H1 (cell line): ENCODE measurements at regions not wholly inside any gene's neighbourhood (a gene's known extent, or its start where the extent isn't known, plus 50 kb on each side); places are given as distances from the start of the nearest gene placed in this dataset.
"Not testable (repeated sequence)": the region's sequence is repeated elsewhere in the genome, so short reads cannot be mapped to it uniquely, and the experiment has no call there.

Experiments
- CTCF ChIA-PET: fragments of 300-600 bp; sonication (Branson Sonifier 250); formaldehyde crosslinking; loops from one replicate; lab custom pipeline; 2021; ENCODE audit not compliant: partially characterized antibody; lab: Charles Lee
- POLR2A ChIA-PET: fragments of 300-600 bp; sonication (Branson Sonifier 250); formaldehyde crosslinking; loops from one replicate; lab custom pipeline; 2021; ENCODE audit warnings: inconsistent platforms; ENCODE audit not compliant: partially characterized antibody; lab: Charles Lee
- DNase-seq, 2 experiments: peaks; one replicate each; pipeline versions ENCODE4 v3.0.0 to v3.0.0-alpha.2; 2010 to 2022; ENCODE audit warnings: low spot score in 2 of 2, low read depth in 1 of 2, mixed read lengths in 1 of 2
- FAIRE-seq: peaks from 2 replicates; lab custom pipeline; 2011; peaks lifted over from hg19 to GRCh38; lab: Jason Lieb, UNC
- H2AFZ ChIP-seq: 2 replicates; pipeline ENCODE4 v1.8.1; 2012; ENCODE audit warnings: low read length, inconsistent platforms
- H2AK5ac ChIP-seq: 2 replicates; pipeline ENCODE4 v1.6.1; 2013; ENCODE audit warnings: low read depth, low read length
- H2BK120ac ChIP-seq: replicated peaks from 2 replicates; pipeline ENCODE3; 2013; ENCODE audit warnings: low read depth, low read length, inconsistent platforms
- H2BK12ac ChIP-seq: 2 replicates; pipeline ENCODE4 v1.6.1; 2013; ENCODE audit warnings: low read depth, low read length
- H2BK15ac ChIP-seq: 2 replicates; pipeline ENCODE4 v1.6.1; 2013; ENCODE audit warnings: low read length
- H2BK20ac ChIP-seq: 2 replicates; pipeline ENCODE4 v1.6.1; 2013; ENCODE audit warnings: low read length
- H2BK5ac ChIP-seq: 2 replicates; pipeline ENCODE4 v1.6.1; 2013; ENCODE audit warnings: low read depth, low read length
- H3K14ac ChIP-seq: 2 replicates; pipeline ENCODE4 v1.6.1; 2013; ENCODE audit warnings: inconsistent platforms; ENCODE audit not compliant: insufficient read length
- H3K18ac ChIP-seq: 2 replicates; pipeline ENCODE4 v1.6.1; 2013; ENCODE audit warnings: low read length; ENCODE audit errors: extremely low read depth
- H3K23ac ChIP-seq: 2 replicates; pipeline ENCODE4 v1.6.1; 2013; ENCODE audit warnings: inconsistent platforms; ENCODE audit not compliant: insufficient read length
- H3K23me2 ChIP-seq: 2 replicates; pipeline ENCODE4 v1.6.1; 2013; ENCODE audit warnings: low read depth, low read length
- H3K27ac ChIP-seq: 2 replicates; pipeline ENCODE4 v1.6.1; 2011; ENCODE audit warnings: low read depth, low read length, inconsistent platforms
- H3K27me3 ChIP-seq, 4 experiments: replicated peaks in 1 of 4; 1 replicate in 1 of 4; 2 replicates in 3 of 4; pipeline versions ENCODE4 v1.6.1 to v1.8.1; 2011 to 2013; ENCODE audit warnings: low read length in 3 of 4, mild to moderate bottlenecking in 3 of 4, inconsistent platforms in 2 of 4, mixed read lengths in 2 of 4, moderate library complexity in 1 of 4; ENCODE audit not compliant: control insufficient read depth in 3 of 4, insufficient read depth in 3 of 4; ENCODE audit errors: extremely low read depth in 1 of 4
- H3K36me3 ChIP-seq, 4 experiments: 2 replicates each; pipeline versions ENCODE4 v1.6.1 to v1.8.1; 2011 to 2013; ENCODE audit warnings: mild to moderate bottlenecking in 4 of 4, low read length in 3 of 4, moderate library complexity in 2 of 4, control low read depth in 1 of 4, inconsistent platforms in 1 of 4; ENCODE audit not compliant: insufficient read depth in 4 of 4, control insufficient read depth in 2 of 4
- H3K4ac ChIP-seq: replicated peaks from 2 replicates; pipeline ENCODE3; 2013; ENCODE audit warnings: low read length, low read depth, mixed read lengths, inconsistent platforms; ENCODE audit not compliant: insufficient read length
- H3K4me1 ChIP-seq, 4 experiments: replicated peaks in 1 of 4; 1 replicate in 1 of 4; 2 replicates in 3 of 4; pipeline versions ENCODE4 v1.6.1 to v1.8.1; 2011 to 2013; ENCODE audit warnings: low read length in 3 of 4, inconsistent platforms in 2 of 4, mixed read lengths in 1 of 4; ENCODE audit not compliant: insufficient read depth in 4 of 4, control insufficient read depth in 3 of 4
- H3K4me2 ChIP-seq, 2 experiments: 2 replicates each; pipeline versions ENCODE4 v1.6.1 to v1.8.1; 2011 to 2013; ENCODE audit warnings: low read depth in 2 of 2, low read length in 2 of 2, control low read depth in 1 of 2, inconsistent platforms in 1 of 2, mild to moderate bottlenecking in 1 of 2; ENCODE audit not compliant: insufficient read depth in 1 of 2
- H3K4me3 ChIP-seq, 4 experiments: fragments of 200-600, 300-600 bp in 1 of 4; sonication (generic), shearing (Covaris generic), sonication (Bioruptor Twin) in 1 of 4; 2 replicates each; pipeline versions ENCODE4 v1.5.1 to v1.8.1; 2011 to 2016; ENCODE audit warnings: low read length in 4 of 4, low read depth in 3 of 4, control low read depth in 2 of 4, inconsistent platforms in 2 of 4, mild to moderate bottlenecking in 2 of 4, mixed read lengths in 1 of 4, moderate library complexity in 1 of 4; ENCODE audit not compliant: insufficient read depth in 2 of 4; ENCODE audit errors: extremely low read depth in 1 of 4
- H3K56ac ChIP-seq: replicated peaks from 2 replicates; pipeline ENCODE3; 2013; ENCODE audit warnings: low read depth, mild to moderate bottlenecking, mixed read lengths, low read length, inconsistent platforms; ENCODE audit not compliant: insufficient read length
- H3K79me1 ChIP-seq: 2 replicates; pipeline ENCODE4 v1.6.1; 2013; ENCODE audit warnings: low read depth, low read length, control low read depth
- H3K79me2 ChIP-seq, 2 experiments: 2 replicates each; pipeline versions ENCODE4 v1.6.1 to v1.8.1; 2012 to 2013; ENCODE audit warnings: low read length in 2 of 2, mild to moderate bottlenecking in 2 of 2, inconsistent platforms in 1 of 2; ENCODE audit not compliant: insufficient read depth in 2 of 2, control insufficient read depth in 1 of 2
- H3K9ac ChIP-seq, 4 experiments: replicated peaks in 1 of 4; 1 replicate in 1 of 4; 2 replicates in 3 of 4; pipeline versions ENCODE4 v1.6.1 to v1.8.1; 2011 to 2013; ENCODE audit warnings: low read depth in 3 of 4, low read length in 3 of 4, control low read depth in 2 of 4, mild to moderate bottlenecking in 2 of 4, moderate library complexity in 2 of 4, inconsistent platforms in 1 of 4; ENCODE audit errors: extremely low read depth in 1 of 4
- H3K9me3 ChIP-seq, 2 experiments: 2 replicates each; pipeline versions ENCODE4 v1.6.1 to v1.8.1; 2012 to 2013; ENCODE audit warnings: mild to moderate bottlenecking in 2 of 2, moderate library complexity in 2 of 2, control low read depth in 1 of 2, inconsistent platforms in 1 of 2, low read depth in 1 of 2, low read length in 1 of 2, mixed read lengths in 1 of 2; ENCODE audit not compliant: insufficient read depth in 2 of 2
- H4K20me1 ChIP-seq, 2 experiments: replicated peaks in 1 of 2; 2 replicates each; pipeline versions ENCODE3 to v1.8.1; 2011 to 2013; ENCODE audit warnings: inconsistent platforms in 2 of 2, low read length in 2 of 2, mild to moderate bottlenecking in 1 of 2; ENCODE audit not compliant: insufficient read depth in 2 of 2, control insufficient read depth in 1 of 2
- H4K5ac ChIP-seq: 2 replicates; pipeline ENCODE4 v1.6.1; 2013; ENCODE audit warnings: low read length, low read depth, mixed read lengths, inconsistent platforms; ENCODE audit not compliant: insufficient read length
- H4K8ac ChIP-seq: 2 replicates; pipeline ENCODE4 v1.8.0; 2013; ENCODE audit warnings: mild to moderate bottlenecking, moderate library complexity, low read length, inconsistent platforms; ENCODE audit not compliant: insufficient read depth; ENCODE audit errors: extremely low read depth
- H4K91ac ChIP-seq: replicated peaks from 2 replicates; pipeline ENCODE3; 2013; ENCODE audit warnings: low read length, mixed read lengths, inconsistent platforms; ENCODE audit not compliant: insufficient read length
- CREB1 ChIP-seq: IDR thresholded peaks from 2 replicates; pipeline ENCODE4 v1.6.1; 2012; ENCODE audit warnings: inconsistent platforms
- GABPA ChIP-seq: IDR thresholded peaks from 2 replicates; pipeline ENCODE4 v1.6.1; 2011; ENCODE audit warnings: mild to moderate bottlenecking, low read length, moderate library complexity, borderline replicate concordance; ENCODE audit not compliant: insufficient read depth
- JUN ChIP-seq: IDR thresholded peaks from 2 replicates; pipeline ENCODE4 v1.6.1; 2011; ENCODE audit warnings: low read depth, mild to moderate bottlenecking, improper control_type of control experiment, low read length
- SIRT6 ChIP-seq: IDR thresholded peaks from one replicate; pipeline ENCODE4 v1.7.1; 2012; ENCODE audit warnings: low read length, inconsistent platforms
- TAF7 ChIP-seq: optimal IDR thresholded peaks from 2 replicates; pipeline ENCODE3; 2011; ENCODE audit warnings: low read depth, mild to moderate bottlenecking, inconsistent platforms, low read length, moderate library complexity, borderline replicate concordance
- WGBS, 2 experiments: shearing (Covaris generic) in 1 of 2; methylation state at CpG; one replicate each; pipeline versions ENCODE4 v1.1.6 to v1.1.7; 2013 to 2015; ENCODE audit warnings: low lambda C conversion rate in 2 of 2, mixed read lengths in 2 of 2, inconsistent platforms in 1 of 2, low coverage in 1 of 2, missing lambda C conversion rate in 1 of 2; ENCODE audit not compliant: insufficient replicate concordance in 2 of 2, insufficient coverage in 1 of 2, insufficient read length in 1 of 2; ENCODE audit errors: extremely low coverage in 1 of 2, missing lambda C conversion rate in 1 of 2; 5-methylcytosine and 5-hydroxymethylcytosine counted together

DNA sequence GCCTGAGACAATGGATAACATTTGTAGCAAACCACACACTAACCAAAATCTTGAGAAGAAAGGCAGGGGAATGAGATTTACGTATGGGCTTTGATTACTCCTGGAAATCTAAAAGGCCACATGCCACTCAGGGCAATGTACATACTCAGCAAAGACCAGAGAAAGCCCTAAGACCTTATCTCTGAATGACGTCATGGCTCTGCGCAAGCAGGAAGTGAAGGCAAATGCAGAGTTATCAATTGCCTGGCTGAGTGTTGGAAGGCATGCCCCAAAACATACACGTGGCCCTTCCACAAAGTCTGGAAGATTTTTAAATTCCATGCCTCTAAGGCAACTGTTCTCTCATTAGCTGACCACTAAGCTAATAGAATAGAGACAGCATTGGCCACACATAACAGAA is 90.9 kb upstream of the NRBF2 start (continued):
- TF ChIP-seq JUN (no peak), SIRT6 (no peak), GABPA (no peak), TAF7 (no peak), CREB1 (no peak)

DNA sequence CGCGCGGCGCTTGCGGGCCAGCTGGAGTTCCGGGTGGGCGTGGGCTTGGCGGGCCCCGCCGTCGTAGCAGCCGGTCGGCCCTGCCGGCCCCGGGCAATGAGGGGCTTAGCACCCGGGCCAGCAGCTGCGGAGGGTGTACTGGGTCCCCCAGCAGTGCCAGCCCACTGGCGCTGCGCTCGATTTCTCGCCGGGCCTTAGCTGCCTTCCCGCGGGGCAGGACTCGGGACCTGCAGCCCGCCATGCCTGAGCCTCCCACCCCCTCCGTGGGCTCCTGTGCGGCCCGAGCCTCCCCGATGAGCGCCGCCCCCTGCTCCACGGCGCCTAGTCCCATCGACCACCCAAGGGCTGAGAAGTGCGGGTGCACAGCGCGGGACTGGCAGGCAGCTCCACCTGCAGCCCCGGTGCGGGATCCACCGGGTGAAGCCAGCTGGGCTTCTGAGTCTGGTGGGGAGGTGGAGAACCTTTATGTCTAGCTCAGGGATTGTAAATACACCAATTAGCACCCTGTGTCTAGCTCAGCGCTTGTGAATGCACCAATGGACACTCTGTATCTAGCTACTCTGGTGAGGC is 99.4 kb upstream of the NRBF2 start:
- H2BK12ac ChIP-seq, POLR2A ChIA-PET: not testable (repeated sequence)
- 96% methylated on average over 31 of the region's 42 CpGs; no CpG with 5 or more reads in 1 of the 2 experiments for WGBS, 2 experiments

More for the DNA sequence above, 99.4 kb upstream of the NRBF2 start:
- H4K91ac ChIP-seq, H4K8ac ChIP-seq, FAIRE-seq, H3K79me2 ChIP-seq, H3K4me1 ChIP-seq, H3K9me3 ChIP-seq, H4K5ac ChIP-seq, H3K4ac ChIP-seq, H3K18ac ChIP-seq, H2BK15ac ChIP-seq, H2AFZ ChIP-seq, H3K14ac ChIP-seq, H3K36me3 ChIP-seq, H3K27ac ChIP-seq, H3K4me3 ChIP-seq, H4K20me1 ChIP-seq, H2BK120ac ChIP-seq, H2AK5ac ChIP-seq, H3K23ac ChIP-seq, H2BK5ac ChIP-seq, H3K27me3 ChIP-seq, H3K23me2 ChIP-seq, H2BK20ac ChIP-seq, DNase-seq, H3K9ac ChIP-seq, H3K4me2 ChIP-seq, H3K79me1 ChIP-seq, H3K56ac ChIP-seq: not testable (repeated sequence)
- CTCF ChIA-PET: interaction anchor here (0.6 kb wide), 1 partner anchor 513 kb away, joined by 5 read pairs; no protein-coding TSS in a partner anchor
